HG02852 (cell line): ENCODE measurements at regions not wholly inside any gene's neighbourhood (a gene's known extent, or its start where the extent isn't known, plus 50 kb on each side); places are given as distances from the start of the nearest gene placed in this dataset.

Experiments
- ATAC-seq: cut with Tn5 transposase; IDR thresholded peaks from one replicate; pipeline ENCODE4 v1.9.1; 2021; ENCODE audit warnings: mild to moderate bottlenecking, moderate library complexity; ENCODE audit not compliant: unreplicated experiment

- no peak for ATAC-seq
Observed at GRCh38 chr18:28961669-28962228, 784.8 kb upstream of the CDH2 start.

- ATAC-seq: no peak
Observed at GRCh38 chr18:28960146-28960545, 783.2 kb upstream of the CDH2 start.

- ATAC-seq: no peak
Observed at GRCh38 chr18:28952339-28952738, 775.4 kb upstream of the CDH2 start.

- ATAC-seq: no peak
Observed at GRCh38 chr18:28947900-28948299, 771.0 kb upstream of the CDH2 start.

GRCh38 chr18:28946471-28946870 is 769.5 kb upstream of the CDH2 start:
- ATAC-seq: no peak

- ATAC-seq: no peak
Observed at GRCh38 chr18:28922936-28923335, 746.0 kb upstream of the CDH2 start.

- no peak for ATAC-seq
Observed at GRCh38 chr18:28916456-28916855, 739.5 kb upstream of the CDH2 start.

- ATAC-seq: no peak
Observed at GRCh38 chr18:28905509-28905908, 728.6 kb upstream of the CDH2 start.

GRCh38 chr18:28904789-28905364 is 727.9 kb upstream of the CDH2 start:
- no peak for ATAC-seq

- no peak for ATAC-seq
Observed at GRCh38 chr18:28903306-28903705, 726.4 kb upstream of the CDH2 start.

- ATAC-seq: no peak
Observed at GRCh38 chr18:28890791-28891190, 713.9 kb upstream of the CDH2 start.

- ATAC-seq: no peak
Observed at GRCh38 chr18:28884304-28884703, 707.4 kb upstream of the CDH2 start.

GRCh38 chr18:28880856-28881255 is 703.9 kb upstream of the CDH2 start:
- ATAC-seq: no peak

GRCh38 chr18:28875059-28875458 is 698.1 kb upstream of the CDH2 start:
- ATAC-seq: no peak

GRCh38 chr18:28863396-28863795 is 686.5 kb upstream of the CDH2 start:
- ATAC-seq: no peak

- no peak for ATAC-seq
Observed at GRCh38 chr18:28858248-28858647, 681.3 kb upstream of the CDH2 start.

GRCh38 chr18:28855989-28856388 is 679.1 kb upstream of the CDH2 start:
- ATAC-seq: no peak

- no peak for ATAC-seq
Observed at GRCh38 chr18:28855524-28855923, 678.6 kb upstream of the CDH2 start.

- no peak for ATAC-seq
Observed at GRCh38 chr18:28854964-28855363, 678.0 kb upstream of the CDH2 start.

- no peak for ATAC-seq
Observed at GRCh38 chr18:28846958-28847357, 670.0 kb upstream of the CDH2 start.

GRCh38 chr18:28837100-28837499 is 660.2 kb upstream of the CDH2 start:
- ATAC-seq: no peak

GRCh38 chr18:28834889-28835288 is 658.0 kb upstream of the CDH2 start:
- ATAC-seq: no peak

GRCh38 chr18:28831908-28832307 is 655.0 kb upstream of the CDH2 start:
- no peak for ATAC-seq
